ENCODE measurements at regions not wholly inside any gene's neighbourhood (a gene's known extent, or its start where the extent isn't known, plus 50 kb on each side); places are given as distances from the start of the nearest gene placed in this dataset.

- Histone ChIP-seq H3F3A (ENCODE audit: insufficient read depth) (no peaks in the 10 kb centered on the region), H2AFZ (ENCODE audit: low read depth, low read length, severe bottlenecking) (no peak overlapping the region), H3K79me2 (ENCODE audit: insufficient read depth, low read length) (no peaks in the 10 kb centered on the region), H3K27ac (ENCODE audit: low read depth, low read length) (no peak overlapping the region), H3K9me2 (replicated peaks; ENCODE audit: insufficient read depth, low read length) (no peaks in the 10 kb centered on the region), H3K4me3 (ENCODE audit: insufficient read depth, low read length, poor library complexity, severe bottlenecking) (no peak overlapping the region), H3K27me3 (ENCODE audit: low read length) (no peaks in the 10 kb centered on the region), H3K9ac (ENCODE audit: low read length) (no peak overlapping the region), H3K9me3 (ENCODE audit: insufficient read depth, low read length) (no peaks in the 10 kb centered on the region), H3K36me3 (ENCODE audit: low read length) (no peaks in the 10 kb centered on the region), H3K4me2 (ENCODE audit: low read depth, low read length, poor library complexity, severe bottlenecking) (no peak overlapping the region), H4K20me1 (ENCODE audit: low read depth, low read length) (no peaks in the 10 kb centered on the region)
- TF ChIP-seq CTCF (IDR thresholded peaks at IDR 0.05; ENCODE audit: insufficient read depth, low read length, poor library complexity, severe bottlenecking) (no peak), EZH2phosphoT487 (conservative IDR thresholded peaks at IDR 0.05; ENCODE audit: low read length) (no peak)
These were observed 597.9 kb downstream of the GBA3 start for GRCh38 chr4:23290656-23291055.

GRCh38 chr4:23279377-23279986 is 586.7 kb downstream of the GBA3 start:
- no peak overlapping the region for H3K9ac ChIP-seq (ENCODE audit: low read length)
- H3K79me2 ChIP-seq (ENCODE audit: insufficient read depth, low read length) = no peaks in the 10 kb centered on the region
- H3K27me3 ChIP-seq (ENCODE audit: low read length) = no peaks in the 10 kb centered on the region
- no peak overlapping the region for H3K4me2 ChIP-seq (ENCODE audit: low read depth, low read length, poor library complexity, severe bottlenecking)
- H2AFZ ChIP-seq (ENCODE audit: low read depth, low read length, severe bottlenecking) = no peak overlapping the region
- H3K9me2 ChIP-seq (replicated peaks; ENCODE audit: insufficient read depth, low read length) = no peaks in the 10 kb centered on the region
- TF ChIP-seq EZH2phosphoT487 (conservative IDR thresholded peaks at IDR 0.05; ENCODE audit: low read length) = no peak
- no peak for TF ChIP-seq CTCF (IDR thresholded peaks at IDR 0.05; ENCODE audit: insufficient read depth, low read length, poor library complexity, severe bottlenecking)
- no peaks in the 10 kb centered on the region for H3K9me3 ChIP-seq (ENCODE audit: insufficient read depth, low read length)
- no peak overlapping the region for H3K4me3 ChIP-seq (ENCODE audit: insufficient read depth, low read length, poor library complexity, severe bottlenecking)
- no peaks in the 10 kb centered on the region for H3F3A ChIP-seq (ENCODE audit: insufficient read depth)
- no peak overlapping the region for H3K27ac ChIP-seq (ENCODE audit: low read depth, low read length)
- H3K36me3 ChIP-seq (ENCODE audit: low read length) = no peaks in the 10 kb centered on the region
- no peaks in the 10 kb centered on the region for H4K20me1 ChIP-seq (ENCODE audit: low read depth, low read length)

- no peaks in the 10 kb centered on the region for H3K27me3 ChIP-seq (ENCODE audit: low read length)
- no peak overlapping the region for H3K27ac ChIP-seq (ENCODE audit: low read depth, low read length)
- no peaks in the 10 kb centered on the region for H3F3A ChIP-seq (ENCODE audit: insufficient read depth)
- H3K79me2 ChIP-seq (ENCODE audit: insufficient read depth, low read length) = no peaks in the 10 kb centered on the region
- no peak for TF ChIP-seq CTCF (IDR thresholded peaks at IDR 0.05; ENCODE audit: insufficient read depth, low read length, poor library complexity, severe bottlenecking)
- TF ChIP-seq EZH2phosphoT487 (conservative IDR thresholded peaks at IDR 0.05; ENCODE audit: low read length) = no peak
- no peaks in the 10 kb centered on the region for H3K9me3 ChIP-seq (ENCODE audit: insufficient read depth, low read length)
- H4K20me1 ChIP-seq (ENCODE audit: low read depth, low read length) = no peaks in the 10 kb centered on the region
- no peak overlapping the region for H3K4me3 ChIP-seq (ENCODE audit: insufficient read depth, low read length, poor library complexity, severe bottlenecking)
- H3K9ac ChIP-seq (ENCODE audit: low read length) = no peak overlapping the region
- H2AFZ ChIP-seq (ENCODE audit: low read depth, low read length, severe bottlenecking) = no peak overlapping the region
- H3K4me2 ChIP-seq (ENCODE audit: low read depth, low read length, poor library complexity, severe bottlenecking) = no peak overlapping the region
- no peaks in the 10 kb centered on the region for H3K36me3 ChIP-seq (ENCODE audit: low read length)
- no peaks in the 10 kb centered on the region for H3K9me2 ChIP-seq (replicated peaks; ENCODE audit: insufficient read depth, low read length)
These were observed 586.1 kb downstream of the GBA3 start for GRCh38 chr4:23278845-23279244.

Data from SU-DHL-6 (cell line).